ENCODE measurements at regions not wholly inside any gene's neighbourhood (a gene's known extent, or its start where the extent isn't known, plus 50 kb on each side); places are given as distances from the start of the nearest gene placed in this dataset.
"Not testable (repeated sequence)": the region's sequence is repeated elsewhere in the genome, so short reads cannot be mapped to it uniquely, and the experiment has no call there.

DNA sequence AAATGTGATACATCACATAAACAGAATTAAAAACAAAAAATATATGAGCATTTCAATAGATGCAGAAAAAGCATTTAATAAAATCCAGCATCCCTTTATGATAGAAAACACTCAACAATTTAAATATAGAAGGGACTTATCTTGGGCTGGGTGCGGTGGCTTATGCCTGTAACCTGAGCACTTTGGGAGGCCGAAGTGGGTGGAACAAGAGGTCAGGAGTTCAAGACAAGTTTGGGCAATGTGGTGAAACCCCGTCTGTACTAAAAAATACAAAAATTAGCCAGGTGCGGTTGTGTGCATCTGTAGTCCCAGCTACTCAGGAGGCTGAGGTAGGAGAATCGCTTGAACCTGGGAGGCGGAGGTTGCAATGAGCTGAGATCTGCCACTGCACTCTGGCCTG is 409.1 kb downstream of the ICE1 start:
- 29 to 100% (median 75%) methylated on average over 1 to 6 of the region's 6 CpGs; no CpG with 5 or more reads in 1 of the 10 experiments for WGBS, 10 experiments
- in situ Hi-C loops (cut with MboI; ENCODE audit: low pct_unique_long_range_greater_than_20kb in 2 of 9, low sequenced_read_pairs in 9 of 9, unreplicated experiment in 9 of 9); H3K4me1 ChIP-seq (replicated peaks in 1 of 2); H3K27ac ChIP-seq; H3K4me3 ChIP-seq; ATAC-seq (replicated peaks in 6 of 8): not testable (repeated sequence)

DNA sequence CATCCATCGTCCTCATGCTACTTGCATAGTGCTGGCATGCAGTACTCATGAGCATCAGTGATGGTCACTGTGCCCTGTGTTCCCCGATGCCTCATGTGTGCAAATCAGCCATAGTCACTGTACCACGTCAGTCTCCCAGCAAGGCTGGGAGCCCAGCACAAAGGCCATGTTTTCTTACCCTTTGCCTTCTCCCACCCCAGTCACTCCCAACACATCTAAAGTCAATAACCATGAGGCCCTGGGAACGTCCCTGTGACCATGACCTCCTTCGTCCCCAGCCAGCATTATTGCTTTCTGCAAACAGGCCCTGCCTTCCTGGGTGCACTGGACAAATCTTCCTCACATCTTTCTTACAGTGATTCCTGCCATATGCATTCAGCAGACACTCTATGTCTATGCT is 406.1 kb downstream of the ICE1 start:
- ATAC-seq (replicated peaks in 6 of 8) = no peak
- in situ Hi-C loops (cut with MboI; ENCODE audit: low pct_unique_long_range_greater_than_20kb in 2 of 9, low sequenced_read_pairs in 9 of 9, unreplicated experiment in 9 of 9) = no loop called here
- H3K27ac ChIP-seq = no peak overlapping the region
- 10 to 93% (median 84%) methylated on average over 2 to 5 of the region's 5 CpGs; no CpG with 5 or more reads in 4 of the 10 experiments for whole genome bisulfite sequencing, 10 experiments
- H3K4me3 ChIP-seq = no peak overlapping the region
- no peaks in the 10 kb centered on the region for H3K4me1 ChIP-seq (replicated peaks in 1 of 2)

DNA sequence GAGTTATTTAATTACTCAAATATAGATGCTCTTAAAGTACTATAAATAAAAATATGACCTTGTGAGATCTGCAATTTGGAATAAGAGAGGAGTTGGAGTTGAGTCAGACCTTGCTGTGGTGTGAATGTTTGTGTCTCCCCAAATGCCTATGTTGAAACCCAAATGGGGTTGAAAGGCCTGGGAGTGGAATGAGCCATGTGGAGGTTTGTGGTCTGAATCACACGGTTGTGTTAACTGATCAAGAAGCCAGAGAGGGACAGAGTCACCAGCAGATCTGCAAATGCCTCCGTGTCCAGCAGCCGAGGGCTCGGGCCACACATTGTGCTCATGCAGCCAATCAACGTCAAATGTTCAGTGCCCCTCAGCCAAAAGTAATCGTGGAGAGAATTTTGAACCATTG is 404.4 kb downstream of the ICE1 start:
- 0 to 83% (median 60%) methylated on average over 1 to 6 of the region's 6 CpGs; no CpG with 5 or more reads in 3 of the 10 experiments for WGBS, 10 experiments
- in situ Hi-C loops (cut with MboI; ENCODE audit: low pct_unique_long_range_greater_than_20kb in 2 of 9, low sequenced_read_pairs in 9 of 9, unreplicated experiment in 9 of 9) = no loop called here
- Histone ChIP-seq H3K27ac (no peak overlapping the region), H3K4me3 (no peak overlapping the region), H3K4me1 (replicated peaks in 1 of 2) (no peaks in the 10 kb centered on the region)
- ATAC-seq (replicated peaks in 6 of 8) = no peak

DNA sequence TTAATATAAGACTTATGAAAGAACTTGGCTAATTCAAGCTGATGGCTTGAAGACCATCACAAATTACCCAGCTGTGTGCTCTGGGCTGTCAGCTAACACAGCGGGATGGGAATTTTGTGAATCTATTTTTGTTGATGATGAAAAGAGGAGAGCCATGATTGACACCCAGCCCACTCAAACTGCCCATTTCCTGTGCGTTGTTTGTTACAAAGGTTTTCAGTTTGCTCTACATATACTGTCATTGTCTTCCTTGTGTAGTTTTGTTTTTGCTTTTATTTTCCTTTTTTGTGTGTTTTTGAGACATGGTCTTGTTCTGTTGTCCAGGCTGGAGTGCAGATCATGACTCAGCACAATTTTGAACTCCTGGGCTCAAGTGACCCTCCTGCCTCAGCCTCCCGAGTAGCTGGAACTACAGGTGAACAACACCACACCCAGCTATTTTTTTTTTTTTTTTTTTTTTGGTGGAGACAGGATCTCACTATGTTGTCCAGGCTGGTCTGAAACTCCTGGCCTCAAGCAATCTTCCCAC is 400.3 kb downstream of the ICE1 start:
- in situ Hi-C loops (cut with MboI; ENCODE audit: low pct_unique_long_range_greater_than_20kb in 2 of 9, low sequenced_read_pairs in 9 of 9, unreplicated experiment in 9 of 9) = no loop called here
- Histone ChIP-seq H3K27ac (no peak overlapping the region), H3K4me1 (replicated peaks in 1 of 2) (no peaks in the 10 kb centered on the region), H3K4me3 (no peak overlapping the region)
- 0 to 100% (median 69%) methylated on average over 1 to 3 of the region's 3 CpGs for WGBS, 10 experiments
- ATAC-seq (replicated peaks in 6 of 8) = no peak

DNA sequence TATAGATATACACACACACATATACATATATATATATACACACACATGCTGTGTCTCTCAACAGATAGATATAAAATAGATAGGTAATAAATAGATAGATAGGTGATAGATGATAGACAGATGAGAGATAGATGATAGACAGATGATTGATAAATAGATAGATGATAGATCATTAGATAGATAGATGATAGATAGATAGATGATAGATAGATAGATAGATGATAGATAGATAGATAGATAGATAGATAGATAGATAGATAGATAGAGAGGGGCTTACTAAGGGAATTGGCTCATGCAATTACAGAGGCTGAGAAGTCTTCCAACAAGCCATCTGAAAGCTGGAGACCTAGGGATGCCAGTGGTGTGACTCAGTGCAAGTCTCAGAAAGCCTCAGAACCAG is 394.5 kb downstream of the ICE1 start:
- in situ Hi-C loops (cut with MboI; ENCODE audit: low pct_unique_long_range_greater_than_20kb in 2 of 9, low sequenced_read_pairs in 9 of 9, unreplicated experiment in 9 of 9) = no loop called here
- Histone ChIP-seq H3K27ac (no peak overlapping the region), H3K4me3 (no peak overlapping the region), H3K4me1 (replicated peaks in 1 of 2) (no peaks in the 10 kb centered on the region)
- ATAC-seq (replicated peaks in 6 of 8) = no peak

DNA sequence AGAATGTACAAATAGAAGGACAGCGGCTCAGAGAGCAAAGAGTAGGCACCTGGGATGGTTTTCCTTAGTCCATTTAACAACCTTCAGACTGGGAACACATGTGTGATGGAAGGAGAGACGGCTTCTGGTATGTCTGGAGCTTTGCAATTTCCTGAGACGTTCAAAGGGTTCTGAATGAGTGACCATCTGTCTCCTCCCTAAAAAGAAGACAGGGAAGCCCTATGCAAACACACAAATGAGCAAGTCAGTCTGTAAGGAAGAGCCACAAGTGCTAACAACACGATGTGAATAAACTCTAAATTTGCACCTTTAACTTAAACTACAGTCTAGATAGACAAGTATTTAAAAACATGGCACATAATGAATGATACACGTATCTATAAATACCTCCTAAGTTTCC is 391.0 kb downstream of the ICE1 start:
- Histone ChIP-seq H3K4me1 (replicated peaks in 1 of 2) (peaks cover 2 to 12% of the 10 kb centered on the region in 2 donors), H3K4me3 (no peak overlapping the region), H3K27ac (no peak overlapping the region)
- no peak for ATAC-seq (replicated peaks in 6 of 8)
- in situ Hi-C loops (cut with MboI; ENCODE audit: low pct_unique_long_range_greater_than_20kb in 2 of 9, low sequenced_read_pairs in 9 of 9, unreplicated experiment in 9 of 9) = no loop called here
- 0 to 71% (median 51%) methylated on average over 1 to 4 of the region's 5 CpGs for WGBS, 10 experiments

DNA sequence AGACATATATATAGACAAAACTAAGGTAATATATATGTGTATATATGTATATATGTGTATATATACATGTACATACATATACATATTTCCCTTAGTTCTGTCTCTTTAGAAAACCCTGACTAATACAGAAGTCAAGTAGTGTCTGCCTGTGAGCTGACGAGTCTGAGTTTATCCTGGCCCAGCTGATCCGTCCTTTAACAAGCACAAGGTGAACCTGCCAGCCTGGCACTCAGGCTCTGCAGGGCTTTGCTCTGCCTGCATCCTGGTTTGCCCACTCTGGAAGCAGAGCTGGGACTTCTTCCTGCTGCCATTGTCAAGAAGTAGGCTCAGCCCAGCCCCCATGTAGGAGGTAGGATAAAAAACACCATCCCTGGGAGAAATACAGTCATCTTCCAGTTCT is 388.0 kb downstream of the ICE1 start:
- WGBS, 10 experiments = 0% methylated on average over 1 of the region's 2 CpGs; no CpG with 5 or more reads in 9 of the 10 experiments
- in situ Hi-C loops (cut with MboI; ENCODE audit: low pct_unique_long_range_greater_than_20kb in 2 of 9, low sequenced_read_pairs in 9 of 9, unreplicated experiment in 9 of 9) = no loop called here
- Histone ChIP-seq H3K4me3 (no peak overlapping the region), H3K27ac (no peak overlapping the region), H3K4me1 (replicated peaks in 1 of 2) (peaks cover 5 to 21% of the 10 kb centered on the region in 2 donors)
- no peak for ATAC-seq (replicated peaks in 6 of 8)

DNA sequence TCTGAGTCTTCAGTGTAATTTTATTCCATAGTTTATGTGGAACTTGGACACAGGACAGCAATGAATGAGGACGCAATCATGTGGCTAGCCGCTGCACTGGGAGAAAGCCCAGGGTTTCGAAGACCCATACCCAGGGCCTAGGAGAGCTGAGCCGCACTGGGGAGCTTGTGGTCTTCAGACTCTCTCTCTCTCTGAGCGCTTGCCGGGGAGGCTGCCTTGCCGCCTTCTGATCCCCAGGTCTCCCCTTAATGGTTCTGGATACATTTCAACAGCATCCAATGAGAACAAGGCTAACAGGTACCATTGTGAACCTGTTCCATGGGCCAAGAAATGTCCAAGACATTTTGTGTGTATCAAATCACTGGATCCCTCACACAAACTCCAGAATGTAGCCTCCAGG is 383.4 kb downstream of the ICE1 start:
- no peak for ATAC-seq (replicated peaks in 6 of 8)
- in situ Hi-C loops (cut with MboI; ENCODE audit: low pct_unique_long_range_greater_than_20kb in 2 of 9, low sequenced_read_pairs in 9 of 9, unreplicated experiment in 9 of 9) = no loop called here
- H3K27ac ChIP-seq = no peak overlapping the region
- no peak overlapping the region for H3K4me3 ChIP-seq
- H3K4me1 ChIP-seq (replicated peaks in 1 of 2) = peaks cover 5 to 21% of the 10 kb centered on the region in 2 donors
- WGBS, 10 experiments = 40 to 93% (median 86%) methylated on average over 1 to 7 of the region's 7 CpGs; no CpG with 5 or more reads in 6 of the 10 experiments

DNA sequence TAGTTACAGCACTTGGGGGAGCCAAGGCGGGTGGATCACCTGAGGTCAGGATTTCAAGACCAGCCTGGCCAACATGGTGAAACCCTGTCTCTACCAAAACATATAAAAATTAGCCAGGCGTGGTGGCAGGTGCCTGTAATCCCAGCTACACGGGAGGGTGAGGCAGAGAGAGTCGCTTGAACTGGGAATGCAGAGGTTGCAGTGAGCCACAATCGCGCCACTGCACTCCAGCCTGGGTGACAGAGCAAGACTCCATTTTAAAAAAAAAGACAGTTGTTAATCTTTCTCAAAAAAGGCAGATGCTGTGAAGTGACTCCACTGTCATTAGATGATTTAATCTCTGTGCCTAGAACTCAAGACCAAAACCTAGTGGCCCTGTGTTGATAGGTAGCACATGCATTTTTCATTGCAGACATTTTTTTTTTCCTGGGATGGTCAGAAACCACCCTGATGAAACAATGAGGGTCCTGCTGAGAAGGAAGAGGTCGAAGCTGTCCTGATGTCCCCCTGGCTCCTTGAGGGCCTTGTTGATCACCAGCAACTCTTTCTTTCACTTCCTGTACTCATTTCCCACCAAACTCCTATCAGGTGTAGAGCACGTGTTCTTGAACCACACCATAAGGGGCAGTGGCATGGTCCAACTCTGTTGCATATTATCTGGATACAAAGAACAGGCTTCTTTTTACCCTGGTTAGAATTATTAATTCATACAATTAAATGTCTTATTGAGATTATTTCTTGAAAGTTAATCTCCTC is 382.2 kb downstream of the ICE1 start:
- WGBS, 10 experiments = 0 to 100% (median 72%) methylated on average over 1 to 8 of the region's 8 CpGs; no CpG with 5 or more reads in 1 of the 10 experiments
- no peak for ATAC-seq (replicated peaks in 6 of 8)
- Histone ChIP-seq H3K4me1 (replicated peaks in 1 of 2) (peaks cover 5 to 18% of the 10 kb centered on the region in 2 donors), H3K4me3 (no peak overlapping the region), H3K27ac (no peak overlapping the region)
- in situ Hi-C loops (cut with MboI; ENCODE audit: low pct_unique_long_range_greater_than_20kb in 2 of 9, low sequenced_read_pairs in 9 of 9, unreplicated experiment in 9 of 9) = no loop called here

DNA sequence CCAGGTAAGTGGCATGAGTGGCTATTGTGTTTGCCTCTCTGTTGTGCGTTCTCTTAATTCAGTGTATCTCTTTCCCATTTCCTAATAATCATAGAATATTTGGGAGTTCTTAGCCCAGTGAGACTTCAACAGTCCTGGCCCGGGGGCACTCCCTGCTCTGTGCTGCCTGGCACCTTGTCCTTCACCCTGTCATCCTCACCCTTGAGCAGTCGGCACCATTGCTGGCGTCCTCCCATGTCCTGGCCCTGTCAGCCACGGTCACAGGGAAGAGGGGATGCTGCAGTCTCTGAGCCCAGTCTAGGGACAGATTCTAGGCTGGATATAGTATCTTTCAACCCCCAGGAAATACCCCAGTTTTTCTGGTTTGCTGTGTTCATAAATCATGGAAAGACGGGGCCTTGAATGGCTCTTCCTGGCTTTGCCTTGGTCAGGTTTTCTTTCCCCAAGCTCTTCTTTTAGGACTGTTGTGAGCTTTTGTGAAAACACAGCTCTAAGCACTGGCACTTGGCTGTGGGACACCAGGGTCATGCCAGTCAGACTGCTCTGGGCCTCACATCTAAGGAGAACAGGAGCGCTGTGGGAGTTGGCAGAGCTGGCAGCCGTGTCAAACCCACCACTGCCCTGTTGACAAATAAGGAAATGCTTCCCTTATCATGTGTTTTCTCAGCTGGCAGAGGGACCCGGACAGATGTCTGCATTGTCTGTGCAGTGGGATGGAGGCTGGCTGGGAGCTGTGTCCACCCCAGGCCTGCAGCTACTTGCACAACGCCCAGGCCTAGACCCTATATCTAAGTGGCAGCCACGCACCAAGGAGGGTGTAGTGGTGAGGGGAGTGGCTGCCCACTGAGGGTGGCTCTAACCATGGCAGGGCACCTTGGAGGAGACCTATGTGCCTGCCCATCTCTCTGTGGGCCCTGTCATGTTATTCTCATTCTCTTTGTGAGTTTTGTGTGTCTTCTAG is 378.6 kb downstream of the ICE1 start:
- Histone ChIP-seq H3K27ac (no peak overlapping the region), H3K4me1 (replicated peaks in 1 of 2) (peaks cover 4 to 18% of the 10 kb centered on the region in 2 donors), H3K4me3 (no peak overlapping the region)
- 0 to 100% (median 86%) methylated on average over 1 to 7 of the region's 11 CpGs; no CpG with 5 or more reads in 1 of the 10 experiments for WGBS, 10 experiments
- in situ Hi-C loops (cut with MboI; ENCODE audit: low pct_unique_long_range_greater_than_20kb in 2 of 9, low sequenced_read_pairs in 9 of 9, unreplicated experiment in 9 of 9) = no loop called here
- ATAC-seq (replicated peaks in 6 of 8) = no peak

DNA sequence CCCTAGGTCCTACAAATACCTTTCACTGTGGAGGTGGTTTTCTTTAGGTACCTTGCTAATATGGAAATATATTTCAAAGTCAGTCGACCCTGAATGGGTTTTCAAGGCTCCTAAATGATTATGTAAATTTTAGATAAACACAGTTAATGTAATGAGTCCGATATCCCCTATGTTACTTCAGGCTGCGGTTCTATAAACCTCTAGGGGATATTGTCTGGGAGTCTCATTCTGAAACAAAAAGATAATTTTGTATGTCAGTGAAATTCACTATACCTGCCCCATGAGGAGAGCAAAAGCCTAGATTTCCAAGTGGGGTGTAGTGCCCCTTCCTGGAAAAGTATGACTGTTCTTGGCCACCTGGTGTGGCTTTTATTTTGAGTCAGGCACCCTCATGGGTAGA is 377.3 kb downstream of the ICE1 start:
- in situ Hi-C loops (cut with MboI; ENCODE audit: low pct_unique_long_range_greater_than_20kb in 2 of 9, low sequenced_read_pairs in 9 of 9, unreplicated experiment in 9 of 9) = no loop called here
- no peak for ATAC-seq (replicated peaks in 6 of 8)
- H3K27ac ChIP-seq = no peak overlapping the region
- H3K4me3 ChIP-seq = no peak overlapping the region
- peaks cover 6 to 30% of the 10 kb centered on the region in 2 donors for H3K4me1 ChIP-seq (replicated peaks in 1 of 2)
- 0 to 100% (median 42%) methylated on average over 1 to 3 of the region's 3 CpGs; no CpG with 5 or more reads in 2 of the 10 experiments for WGBS, 10 experiments

DNA sequence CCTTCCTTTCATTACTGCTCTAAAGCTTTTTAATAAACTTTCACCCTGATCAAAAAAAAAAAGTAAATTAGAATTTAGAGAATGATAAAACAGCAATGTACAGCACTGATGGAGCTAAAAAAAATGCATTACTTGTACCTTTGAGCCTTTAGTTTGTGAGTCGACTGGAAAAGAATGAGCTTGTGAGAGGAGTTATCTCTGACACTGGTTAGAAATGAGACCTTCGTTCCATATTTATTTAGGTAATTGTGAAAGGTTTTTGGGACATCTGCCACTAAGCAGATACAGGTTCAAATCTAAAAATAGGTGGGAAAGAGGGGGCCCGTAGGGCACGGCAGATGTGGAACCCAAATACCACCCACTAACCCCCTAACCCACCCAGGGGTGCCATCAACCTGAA is 376.8 kb downstream of the ICE1 start:
- ATAC-seq (replicated peaks in 6 of 8) = no peak
- no peak overlapping the region for H3K27ac ChIP-seq
- no peak overlapping the region for H3K4me3 ChIP-seq
- H3K4me1 ChIP-seq (replicated peaks in 1 of 2) = peaks cover 11 to 36% of the 10 kb centered on the region in 2 donors
- in situ Hi-C loops (cut with MboI; ENCODE audit: low pct_unique_long_range_greater_than_20kb in 2 of 9, low sequenced_read_pairs in 9 of 9, unreplicated experiment in 9 of 9) = no loop called here
- WGBS, 10 experiments = 17 to 100% (median 83%) methylated on average over 1 to 3 of the region's 4 CpGs; no CpG with 5 or more reads in 1 of the 10 experiments

DNA sequence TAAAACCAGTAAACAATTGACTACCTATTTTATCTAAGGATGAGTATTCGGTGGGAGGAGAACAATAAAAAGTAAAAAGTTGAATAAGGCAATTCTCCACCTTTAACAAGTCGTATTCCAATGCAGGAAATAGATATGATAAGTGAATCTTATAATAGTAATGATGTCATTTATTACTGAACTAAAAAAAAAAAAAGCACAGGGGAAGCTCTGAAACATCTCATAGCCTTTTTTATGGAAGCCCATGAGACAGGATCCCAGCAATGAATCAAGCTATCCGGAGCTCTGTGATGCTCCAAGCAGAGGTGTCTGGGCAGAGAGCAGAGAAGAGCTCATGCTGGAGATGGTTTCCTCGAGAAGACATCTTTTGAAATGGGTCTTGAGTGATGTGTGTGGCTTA is 376.0 kb downstream of the ICE1 start:
- H3K4me1 ChIP-seq (replicated peaks in 1 of 2) = peaks cover 18 to 44% of the 10 kb centered on the region in 2 donors
- ATAC-seq (replicated peaks in 6 of 8) = peak in 3 of 8 experiments; percentile 34 to 69 (median 36)
- 0 to 86% (median 60%) methylated on average over 1 to 4 of the region's 4 CpGs; no CpG with 5 or more reads in 1 of the 10 experiments for WGBS, 10 experiments
- in situ Hi-C loops (cut with MboI; ENCODE audit: low pct_unique_long_range_greater_than_20kb in 2 of 9, low sequenced_read_pairs in 9 of 9, unreplicated experiment in 9 of 9) = no loop called here
- no peak overlapping the region for H3K4me3 ChIP-seq
- no peak overlapping the region for H3K27ac ChIP-seq

Data from motor neuron (in vitro differentiated cells).